K562 (cell line): ENCODE measurements at regions not wholly inside any gene's neighbourhood (a gene's known extent, or its start where the extent isn't known, plus 50 kb on each side); places are given as distances from the start of the nearest gene placed in this dataset.
"Not testable (repeated sequence)": the region's sequence is repeated elsewhere in the genome, so short reads cannot be mapped to it uniquely, and the experiment has no call there.

Source experiments
- ATAC-seq: fragments of 200-7000 bp; cut with Tn5 transposase; 3 replicates; pipeline ENCODE4 v1.9.1; 2020; ENCODE audit warnings: moderate library complexity
- BruUV-seq: library from RNA; stranded (reverse); fragments of 400-500 nt; replicated peaks from 2 replicates; lab custom pipeline; 2021; lab: Mats Ljungman, UMichigan
- CTCF ChIA-PET: fragments of 300-600 bp; formaldehyde crosslinking; extraction: SDS; loops from one replicate; lab custom pipeline; 2021; ENCODE audit warnings: low intra/inter-chr PET ratio; lab: Yijun Ruan, JAX
- POLR2A ChIA-PET: fragments of 300-600, 350-650 bp; sonication (Branson Sonifier 250); formaldehyde crosslinking; extraction: SDS; loops from one replicate; lab custom pipeline; 2021; ENCODE audit warnings: antibody characterized with exemption, inconsistent platforms; lab: Yijun Ruan, JAX
- DNase-seq, 4 experiments: peaks; one replicate each; pipeline versions ENCODE4 v3.0.0 to v3.0.0-alpha.2; 2011 to 2018; ENCODE audit warnings: low spot score in 3 of 4, mixed read lengths in 3 of 4; ENCODE audit errors: extremely low read depth in 1 of 4
- FAIRE-seq: peaks from 2 replicates; lab custom pipeline; 2011; peaks lifted over from hg19 to GRCh38; lab: Jason Lieb, UNC
- H2AFZ ChIP-seq: 2 replicates; pipeline ENCODE4 v1.6.0; 2011; ENCODE audit warnings: low read depth, low read length, control low read depth, inconsistent platforms
- H3K27ac ChIP-seq: fragments of 200-600 bp; 3 replicates; pipeline ENCODE4 v1.8.0; 2011; ENCODE audit warnings: low read depth, mild to moderate bottlenecking, control low read depth, inconsistent platforms, low read length, moderate library complexity, mixed read lengths; ENCODE audit errors: extremely low read depth
- H3K27me3 ChIP-seq, 2 experiments: fragments of 300-600 bp in 1 of 2; 2 replicates in 1 of 2; 3 replicates in 1 of 2; pipeline versions ENCODE4 v1.6.0 to v1.8.0; 2011; ENCODE audit warnings: inconsistent platforms in 2 of 2, low read length in 2 of 2, mild to moderate bottlenecking in 1 of 2, mixed read lengths in 1 of 2, moderate library complexity in 1 of 2; ENCODE audit not compliant: control insufficient read depth in 2 of 2, insufficient read depth in 2 of 2
- H3K36me3 ChIP-seq: fragments of 300-600 bp; 3 replicates; pipeline ENCODE4 v1.8.0; 2011; ENCODE audit warnings: mild to moderate bottlenecking, low read length, inconsistent platforms; ENCODE audit not compliant: control insufficient read depth, insufficient read depth
- H3K4me1 ChIP-seq, 2 experiments: fragments of 200-600 bp in 1 of 2; replicated peaks in 1 of 2; 2 replicates in 1 of 2; 3 replicates in 1 of 2; pipeline versions ENCODE4 v1.5.1 to v1.8.0; 2011; ENCODE audit warnings: inconsistent platforms in 2 of 2, low read length in 2 of 2, mild to moderate bottlenecking in 1 of 2, mixed read lengths in 1 of 2, moderate library complexity in 1 of 2; ENCODE audit not compliant: control insufficient read depth in 2 of 2, insufficient read depth in 2 of 2
- H3K4me2 ChIP-seq: 2 replicates; pipeline ENCODE4 v1.6.1; 2011; ENCODE audit warnings: low read length, control low read depth, inconsistent platforms, mixed read lengths; ENCODE audit not compliant: insufficient read depth
- H3K4me3 ChIP-seq: fragments of 200-600 bp; sonication (generic), shearing (Covaris generic); 2 replicates; pipeline ENCODE4 v1.5.1; 2016; ENCODE audit warnings: control low read depth, inconsistent platforms
- H3K79me2 ChIP-seq: fragments of 200-600 bp; 3 replicates; pipeline ENCODE4 v1.8.0; 2011; ENCODE audit warnings: low read length, inconsistent platforms; ENCODE audit not compliant: control insufficient read depth, insufficient read depth
- H3K9ac ChIP-seq, 2 experiments: 2 replicates each; pipeline versions ENCODE4 v1.6.0 to v1.6.1; 2011; ENCODE audit warnings: low read depth in 2 of 2, low read length in 2 of 2, control low read depth in 1 of 2, inconsistent platforms in 1 of 2, mild to moderate bottlenecking in 1 of 2, mixed read lengths in 1 of 2; ENCODE audit not compliant: insufficient read depth in 1 of 2
- H3K9me1 ChIP-seq: one replicate; pipeline ENCODE4 v1.6.0; 2011; ENCODE audit warnings: inconsistent platforms, mild to moderate bottlenecking, low read length, moderate library complexity; ENCODE audit not compliant: control insufficient read depth, insufficient read depth
- H3K9me3 ChIP-seq: replicated peaks from 2 replicates; pipeline ENCODE4 v1.5.1; 2011; ENCODE audit warnings: low read depth, low read length, inconsistent platforms; ENCODE audit not compliant: control insufficient read depth, insufficient read depth
- H4K20me1 ChIP-seq: replicated peaks from 2 replicates; pipeline ENCODE4 v1.6.1; 2011; ENCODE audit warnings: low read length, inconsistent platforms, mixed read lengths; ENCODE audit not compliant: control insufficient read depth, insufficient read depth
- ZKSCAN1 ChIP-seq: fragments of 150-350 bp; IDR thresholded peaks from 2 replicates; pipeline ENCODE4 v1.6.1; 2016; ENCODE audit warnings: low read depth, low read length
- ZNF551 ChIP-seq: fragments of 250-450 bp; sonication (Bioruptor Pico); IDR thresholded peaks from 2 replicates; pipeline ENCODE4 v1.5.0; 2021; ENCODE audit warnings: mild to moderate bottlenecking, moderate library complexity
- WGBS: fragments of 100-300 bp; shearing (Covaris generic); methylation state at CpG from one replicate; pipeline ENCODE4 v1.1.6; 2016; ENCODE audit warnings: low coverage, mixed read lengths; ENCODE audit not compliant: insufficient coverage; ENCODE audit errors: missing lambda C conversion rate; 5-methylcytosine and 5-hydroxymethylcytosine counted together
- in situ Hi-C: fragments of 300-500 bp; cut with MboI; formaldehyde crosslinking; loops from 4 replicates; pipeline ENCODE4 v1.15.0; 2018; ENCODE audit warnings: inconsistent platforms, mixed read lengths
- intact Hi-C: fragments of 100-400 bp; cut with micrococcal nuclease; formaldehyde crosslinking; loops from 2 replicates; pipeline ENCODE4 v1.14.2; 2022

- FAIRE-seq (no peak), DNase-seq (no peak), ATAC-seq (no peak)
- no peak overlapping the region for H2AFZ ChIP-seq
- no peaks in the 10 kb centered on the region for H4K20me1 ChIP-seq
- no peak overlapping the region for H3K9ac ChIP-seq
- in situ Hi-C loops: no loop called here
- H3K4me2 ChIP-seq: no peak overlapping the region
- H3K4me3 ChIP-seq: no peak overlapping the region
- TF ChIP-seq ZNF551 (no peak), ZKSCAN1 (no peak)
- TF ChIP-seq, all 486 proteins: peak for 0
- no peaks in the 10 kb centered on the region for H3K36me3 ChIP-seq
- H3K4me1 ChIP-seq: no peaks in the 10 kb centered on the region
- no peaks in the 10 kb centered on the region for H3K27me3 ChIP-seq
- no peak overlapping the region for H3K27ac ChIP-seq
- CTCF ChIA-PET: no interaction called here
- no peaks in the 10 kb centered on the region for H3K9me1 ChIP-seq
- POLR2A ChIA-PET: no interaction called here
- no peaks in the 10 kb centered on the region for H3K9me3 ChIP-seq
- H3K79me2 ChIP-seq: no peaks in the 10 kb centered on the region
- BruUV-seq: no TSS peak
- intact Hi-C loops: no loop called here
- WGBS: 0% methylated on average over 4 of the region's 4 CpGs
These were observed 101.8 kb upstream of the ZNF98 start for GRCh38 chr19:22523940-22524339.

GRCh38 chr19:22519562-22519961 is 97.4 kb upstream of the ZNF98 start:
- FAIRE-seq, in situ Hi-C loops, H3K36me3 ChIP-seq, H3K9ac ChIP-seq, CTCF ChIA-PET, POLR2A ChIA-PET, ATAC-seq, H3K27me3 ChIP-seq, DNase-seq, H3K27ac ChIP-seq, H3K4me1 ChIP-seq, H3K9me3 ChIP-seq, BruUV-seq, H3K4me2 ChIP-seq, H2AFZ ChIP-seq, H3K79me2 ChIP-seq, H4K20me1 ChIP-seq, H3K9me1 ChIP-seq, intact Hi-C loops, H3K4me3 ChIP-seq: not testable (repeated sequence)
- WGBS: 0% methylated on average over 6 of the region's 13 CpGs
